B cell (primary cell): ENCODE measurements at regions not wholly inside any gene's neighbourhood (a gene's known extent, or its start where the extent isn't known, plus 50 kb on each side); places are given as distances from the start of the nearest gene placed in this dataset.

Source experiments
- ATAC-seq: fragments of 200-7000 bp; cut with Tn5 transposase; one replicate; pipeline ENCODE4 v1.10.0; 2021; ENCODE audit warnings: low read depth, mild to moderate bottlenecking, moderate number of reproducible peaks, moderate library complexity
- CTCF ChIA-PET: fragments of 350-600 bp; sonication (Branson Sonifier 250); formaldehyde crosslinking; loops from one replicate; lab custom pipeline; 2021; ENCODE audit warnings: antibody characterized with exemption, inconsistent platforms; lab: Charles Lee
- POLR2A ChIA-PET: fragments of 350-600 bp; sonication (Branson Sonifier 250); formaldehyde crosslinking; loops from one replicate; lab custom pipeline; 2021; ENCODE audit warnings: antibody characterized with exemption; lab: Charles Lee
- DNase-seq: peaks from one replicate; pipeline ENCODE4 v3.0.0; 2013
- H2AFZ ChIP-seq: 2 replicates; pipeline ENCODE4 v1.6.1; 2012; ENCODE audit warnings: mild to moderate bottlenecking, low read depth, low read length; ENCODE audit not compliant: insufficient read depth, poor library complexity, severe bottlenecking
- H3K27ac ChIP-seq, 2 donors: 1 replicate in 1 of 2; 2 replicates in 1 of 2; pipeline ENCODE4 v1.5.1; 2012 to 2013; ENCODE audit warnings: low read length in 2 of 2, mild to moderate bottlenecking in 2 of 2, moderate library complexity in 1 of 2
- H3K27me3 ChIP-seq, 4 experiments: fragments of 200-600 bp in 1 of 4; sonication (generic) in 1 of 4; replicated peaks in 1 of 4; 1 replicate in 2 of 4; 2 replicates in 2 of 4; pipeline versions ENCODE4 v1.6.1 to v1.7.0; 2013 to 2016; ENCODE audit warnings: low read length in 3 of 4, mild to moderate bottlenecking in 2 of 4, mixed read lengths in 1 of 4, moderate library complexity in 1 of 4; ENCODE audit not compliant: insufficient read depth in 4 of 4, control insufficient read depth in 3 of 4; ENCODE audit errors: control extremely low read depth in 1 of 4
- H3K36me3 ChIP-seq, 2 experiments: replicated peaks in 1 of 2; 1 replicate in 1 of 2; 2 replicates in 1 of 2; pipeline versions ENCODE4 v1.6.1 to v1.7.1; 2013; ENCODE audit warnings: low read length in 1 of 2; ENCODE audit not compliant: insufficient read depth in 2 of 2, control insufficient read depth in 1 of 2; ENCODE audit errors: control extremely low read depth in 1 of 2, extremely low read depth in 1 of 2
- H3K4me1 ChIP-seq, 2 donors: fragments of 200-600 bp in 1 of 2; sonication (generic) in 1 of 2; 1 replicate in 1 of 2; 2 replicates in 1 of 2; pipeline versions ENCODE4 v1.5.1 to v1.6.1; 2013 to 2017; ENCODE audit warnings: low read length in 2 of 2; ENCODE audit not compliant: control insufficient read depth in 2 of 2, insufficient read depth in 2 of 2
- H3K4me2 ChIP-seq: replicated peaks from 2 replicates; pipeline ENCODE3; 2012; ENCODE audit warnings: mild to moderate bottlenecking, low read depth, low read length; ENCODE audit not compliant: poor library complexity, severe bottlenecking
- H3K4me3 ChIP-seq, 5 experiments: fragments of 200-600 bp in 1 of 5; sonication (generic) in 1 of 5; 1 replicate in 3 of 5; 2 replicates in 2 of 5; pipeline versions ENCODE4 v1.5.1 to v1.7.0; 2011 to 2016; ENCODE audit warnings: low read length in 4 of 5, mild to moderate bottlenecking in 4 of 5, low read depth in 2 of 5, control low read depth in 1 of 5, moderate library complexity in 1 of 5; ENCODE audit not compliant: insufficient read depth in 1 of 5; ENCODE audit errors: control extremely low read depth in 1 of 5, extremely low read depth in 1 of 5
- H3K79me2 ChIP-seq: fragments of 200-600 bp; sonication (generic); one replicate; pipeline ENCODE4 v1.6.0; 2016; ENCODE audit warnings: low read length; ENCODE audit not compliant: control insufficient read depth, insufficient read depth
- H3K9ac ChIP-seq: fragments of 200-600 bp; sonication (generic); 2 replicates; pipeline ENCODE4 v1.6.1; 2017; ENCODE audit warnings: mild to moderate bottlenecking, low read length, moderate library complexity
- H3K9me3 ChIP-seq, 3 donors: one replicate each; pipeline versions ENCODE4 v1.6.1 to v1.7.1; 2013; ENCODE audit warnings: low read length in 2 of 3; ENCODE audit not compliant: control insufficient read depth in 2 of 3, insufficient read depth in 1 of 3; ENCODE audit errors: control extremely low read depth in 1 of 3
- H4K20me1 ChIP-seq: 2 replicates; pipeline ENCODE4 v1.6.0; 2012; ENCODE audit warnings: mild to moderate bottlenecking, low read length; ENCODE audit not compliant: insufficient read depth, control insufficient read depth, poor library complexity, severe bottlenecking
- H3K27ac Mint-ChIP-seq: one replicate; pipeline ENCODE4 v1.8.0; 2021; ENCODE audit warnings: mixed read lengths
- H3K27me3 Mint-ChIP-seq: one replicate; pipeline ENCODE4 v1.8.0; 2021; ENCODE audit warnings: mixed read lengths
- H3K4me1 Mint-ChIP-seq: one replicate; pipeline ENCODE4 v1.8.0; 2021; ENCODE audit warnings: mixed read lengths
- H3K4me3 Mint-ChIP-seq: one replicate; pipeline ENCODE4 v1.8.0; 2021; ENCODE audit warnings: mixed read lengths
- H3K9me3 Mint-ChIP-seq: one replicate; pipeline ENCODE4 v1.8.0; 2022; ENCODE audit warnings: mixed read lengths; ENCODE audit not compliant: insufficient read depth
- EZH2 ChIP-seq: IDR thresholded peaks from 2 replicates; pipeline ENCODE4 v1.6.1; 2012; ENCODE audit warnings: borderline replicate concordance, low read depth, mild to moderate bottlenecking, moderate library complexity, low read length; ENCODE audit not compliant: insufficient read depth, poor library complexity, severe bottlenecking
- WGBS: methylation state at CpG from one replicate; pipeline ENCODE4 v1.1.5; 2013; ENCODE audit warnings: missing lambda C conversion rate; ENCODE audit not compliant: insufficient coverage; 5-methylcytosine and 5-hydroxymethylcytosine counted together
- intact Hi-C: fragments of 100-400 bp; cut with micrococcal nuclease; formaldehyde crosslinking; loops from one replicate; pipeline ENCODE4 v1.10.0; 2022
- TF ChIP-seq, protein P1 (sequence below): fragments of 200-600 bp; IDR thresholded peaks from one replicate; pipeline ENCODE4 v1.8.0; 2022; ENCODE audit warnings: antibody characterized with exemption, mild to moderate bottlenecking

DNA sequence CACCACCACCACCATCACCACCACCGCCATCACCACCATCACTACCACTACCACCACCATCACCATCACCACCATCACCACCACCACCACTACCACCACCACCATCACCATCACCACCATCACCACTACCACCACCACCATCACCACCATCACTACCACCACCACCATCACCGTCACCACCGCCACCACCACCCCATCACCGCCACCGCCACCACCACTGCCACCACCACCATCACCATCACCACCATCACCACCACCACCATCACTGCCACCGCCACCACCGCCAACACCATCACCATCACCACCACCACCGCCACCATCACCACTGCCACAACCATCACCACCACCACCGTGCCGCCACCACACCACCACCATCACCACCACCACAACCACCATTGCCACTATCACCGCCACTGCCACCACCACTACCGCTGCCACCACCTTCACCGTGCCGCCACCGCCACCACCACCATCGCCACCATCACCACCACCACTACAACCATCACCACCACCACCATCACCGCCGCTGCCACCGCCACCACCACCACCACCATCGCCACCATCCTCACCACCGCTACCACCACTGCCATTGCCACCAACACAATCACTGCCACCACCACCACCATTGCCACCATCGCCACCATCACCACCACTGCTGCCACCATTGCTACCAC is 1511.3 kb upstream of the AGA start:
- no peak overlapping the region for H2AFZ ChIP-seq
- H3K9ac ChIP-seq = no peak overlapping the region
- WGBS = 93% methylated on average over 16 of the region's 22 CpGs
- Mint-ChIP-seq H3K27ac (no peak overlapping the region), H3K4me1 (no peaks in the 10 kb centered on the region), H3K4me3 (no peak overlapping the region), H3K27me3 (no peaks in the 10 kb centered on the region), H3K9me3 (peaks cover 3% of the 10 kb centered on the region)
- no peak overlapping the region for H3K27ac ChIP-seq
- no peaks in the 10 kb centered on the region for H3K4me1 ChIP-seq
- intact Hi-C loops = no loop called here
- POLR2A ChIA-PET = no interaction called here
- H3K9me3 ChIP-seq = peaks cover 0 to 13% (median 0%) of the 10 kb centered on the region in 3 donors
- DNase-seq (no peak), ATAC-seq (no peak)
- no peak overlapping the region for H3K4me3 ChIP-seq
- no peaks in the 10 kb centered on the region for H4K20me1 ChIP-seq
- H3K4me2 ChIP-seq = no peak overlapping the region
- H3K36me3 ChIP-seq = no peaks in the 10 kb centered on the region
- H3K27me3 ChIP-seq = no peaks in the 10 kb centered on the region
- CTCF ChIA-PET = no interaction called here
- no peak for TF ChIP-seq EZH2
- TF ChIP-seq, protein P1, sequence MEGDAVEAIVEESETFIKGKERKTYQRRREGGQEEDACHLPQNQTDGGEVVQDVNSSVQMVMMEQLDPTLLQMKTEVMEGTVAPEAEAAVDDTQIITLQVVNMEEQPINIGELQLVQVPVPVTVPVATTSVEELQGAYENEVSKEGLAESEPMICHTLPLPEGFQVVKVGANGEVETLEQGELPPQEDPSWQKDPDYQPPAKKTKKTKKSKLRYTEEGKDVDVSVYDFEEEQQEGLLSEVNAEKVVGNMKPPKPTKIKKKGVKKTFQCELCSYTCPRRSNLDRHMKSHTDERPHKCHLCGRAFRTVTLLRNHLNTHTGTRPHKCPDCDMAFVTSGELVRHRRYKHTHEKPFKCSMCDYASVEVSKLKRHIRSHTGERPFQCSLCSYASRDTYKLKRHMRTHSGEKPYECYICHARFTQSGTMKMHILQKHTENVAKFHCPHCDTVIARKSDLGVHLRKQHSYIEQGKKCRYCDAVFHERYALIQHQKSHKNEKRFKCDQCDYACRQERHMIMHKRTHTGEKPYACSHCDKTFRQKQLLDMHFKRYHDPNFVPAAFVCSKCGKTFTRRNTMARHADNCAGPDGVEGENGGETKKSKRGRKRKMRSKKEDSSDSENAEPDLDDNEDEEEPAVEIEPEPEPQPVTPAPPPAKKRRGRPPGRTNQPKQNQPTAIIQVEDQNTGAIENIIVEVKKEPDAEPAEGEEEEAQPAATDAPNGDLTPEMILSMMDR = no peak
- no peaks in the 10 kb centered on the region for H3K79me2 ChIP-seq

DNA sequence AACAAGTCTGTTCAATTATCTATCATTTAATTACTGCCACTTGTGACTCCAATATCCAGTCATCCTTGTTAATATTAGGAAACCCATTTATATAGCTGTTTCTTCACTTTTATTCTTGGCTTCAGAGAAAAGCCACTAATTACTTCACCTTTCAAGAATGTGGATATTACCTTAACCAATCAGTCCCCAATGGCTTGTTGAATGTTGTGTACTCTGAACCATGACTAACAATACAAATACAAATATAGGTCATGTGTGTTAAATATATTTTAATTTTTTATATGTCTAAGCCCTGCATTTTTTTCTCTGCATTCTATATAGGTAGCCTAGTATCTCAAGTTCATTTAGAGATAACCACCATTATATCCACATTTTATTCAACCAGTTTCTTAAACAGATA is 1513.4 kb upstream of the AGA start:
- Histone ChIP-seq H3K79me2 (no peaks in the 10 kb centered on the region), H3K27me3 (no peaks in the 10 kb centered on the region), H3K27ac (no peak overlapping the region), H4K20me1 (no peaks in the 10 kb centered on the region), H3K9me3 (peaks cover 0 to 13% (median 0%) of the 10 kb centered on the region in 3 donors), H3K4me1 (no peaks in the 10 kb centered on the region), H3K36me3 (no peaks in the 10 kb centered on the region), H2AFZ (no peak overlapping the region), H3K9ac (no peak overlapping the region), H3K4me3 (no peak overlapping the region), H3K4me2 (no peak overlapping the region)
- TF ChIP-seq EZH2 = no peak
- TF ChIP-seq, protein P1 = no peak
- ATAC-seq = no peak
- no peaks in the 10 kb centered on the region for H3K4me1 Mint-ChIP-seq
- no peak overlapping the region for H3K27ac Mint-ChIP-seq
- H3K9me3 Mint-ChIP-seq = peaks cover 3% of the 10 kb centered on the region
- H3K27me3 Mint-ChIP-seq = no peaks in the 10 kb centered on the region
- intact Hi-C loops = no loop called here
- ChIA-PET CTCF (no interaction called here), POLR2A (no interaction called here)
- no peak overlapping the region for H3K4me3 Mint-ChIP-seq
- no peak for DNase-seq
